ENCODE measurements at regions not wholly inside any gene's neighbourhood (a gene's known extent, or its start where the extent isn't known, plus 50 kb on each side); places are given as distances from the start of the nearest gene placed in this dataset.

GRCh38 chr12:93156086-93156716, 221.5 kb upstream of the NUDT4 start:
- no peaks in the 10 kb centered on the region for H4K20me1 ChIP-seq (ENCODE audit: insufficient read depth, low read length)
- H3K4me3 ChIP-seq (ENCODE audit: low read depth, low read length, poor library complexity, severe bottlenecking) = no peak overlapping the region
- no peaks in the 10 kb centered on the region for H3F3A ChIP-seq (ENCODE audit: insufficient read depth, low read length)
- no peak overlapping the region for H3K27ac ChIP-seq (ENCODE audit: low read depth, low read length, poor library complexity, severe bottlenecking)
- no peaks in the 10 kb centered on the region for H3K9me3 ChIP-seq (ENCODE audit: low read length)
- peaks cover 6% of the 10 kb centered on the region; the same call in 1 of the 2 replicates for H3K27me3 ChIP-seq (ENCODE audit: insufficient read depth, low read length)
- no peak for TF ChIP-seq EZH2 (IDR thresholded peaks at IDR 0.05; ENCODE audit: borderline replicate concordance, low read length)
- TF ChIP-seq CTCF (IDR thresholded peaks at IDR 0.05; ENCODE audit: low read length) = no peak
- H3K9me2 ChIP-seq (ENCODE audit: low read depth, low read length) = no peaks in the 10 kb centered on the region
- no peak overlapping the region for H2AFZ ChIP-seq (ENCODE audit: low read length)
- H3K9ac ChIP-seq (ENCODE audit: low read length) = no peak overlapping the region
- no peaks in the 10 kb centered on the region for H3K4me1 ChIP-seq (ENCODE audit: insufficient read depth, low read length, severe bottlenecking)
- no peaks in the 10 kb centered on the region for H3K79me2 ChIP-seq (ENCODE audit: insufficient read depth, low read length)
- H3K36me3 ChIP-seq (ENCODE audit: insufficient read depth, low read length) = no peaks in the 10 kb centered on the region
- no peak overlapping the region for H3K4me2 ChIP-seq (ENCODE audit: low read length)

GRCh38 chr12:93157279-93157678, 220.4 kb upstream of the NUDT4 start:
- no peaks in the 10 kb centered on the region for H3K36me3 ChIP-seq (ENCODE audit: insufficient read depth, low read length)
- no peak overlapping the region for H3K9ac ChIP-seq (ENCODE audit: low read length)
- TF ChIP-seq EZH2 (IDR thresholded peaks at IDR 0.05; ENCODE audit: borderline replicate concordance, low read length) (no peak), CTCF (IDR thresholded peaks at IDR 0.05; ENCODE audit: low read length) (no peak)
- H3K79me2 ChIP-seq (ENCODE audit: insufficient read depth, low read length) = no peaks in the 10 kb centered on the region
- H3K4me1 ChIP-seq (ENCODE audit: insufficient read depth, low read length, severe bottlenecking) = no peaks in the 10 kb centered on the region
- H2AFZ ChIP-seq (ENCODE audit: low read length) = no peak overlapping the region
- H3F3A ChIP-seq (ENCODE audit: insufficient read depth, low read length) = no peaks in the 10 kb centered on the region
- H3K4me3 ChIP-seq (ENCODE audit: low read depth, low read length, poor library complexity, severe bottlenecking) = no peak overlapping the region
- no peaks in the 10 kb centered on the region for H3K9me2 ChIP-seq (ENCODE audit: low read depth, low read length)
- H4K20me1 ChIP-seq (ENCODE audit: insufficient read depth, low read length) = no peaks in the 10 kb centered on the region
- H3K4me2 ChIP-seq (ENCODE audit: low read length) = no peak overlapping the region
- peaks cover 6% of the 10 kb centered on the region; the same call in 1 of the 2 replicates for H3K27me3 ChIP-seq (ENCODE audit: insufficient read depth, low read length)
- H3K9me3 ChIP-seq (ENCODE audit: low read length) = no peaks in the 10 kb centered on the region
- H3K27ac ChIP-seq (ENCODE audit: low read depth, low read length, poor library complexity, severe bottlenecking) = no peak overlapping the region

- Histone ChIP-seq H3K4me2 (ENCODE audit: low read length) (no peak overlapping the region), H3K27ac (ENCODE audit: low read depth, low read length, poor library complexity, severe bottlenecking) (no peak overlapping the region)
Measured at GRCh38 chr12:93158065-93158843, 219.5 kb upstream of the NUDT4 start.

More at GRCh38 chr12:93158065-93158843, 219.5 kb upstream of the NUDT4 start:
- Histone ChIP-seq H3K36me3 (ENCODE audit: insufficient read depth, low read length) (no peaks in the 10 kb centered on the region), H3K4me1 (ENCODE audit: insufficient read depth, low read length, severe bottlenecking) (no peaks in the 10 kb centered on the region), H3K27me3 (ENCODE audit: insufficient read depth, low read length) (peaks cover 6% of the 10 kb centered on the region; the same call in 1 of the 2 replicates), H3K79me2 (ENCODE audit: insufficient read depth, low read length) (no peaks in the 10 kb centered on the region), H3K9me3 (ENCODE audit: low read length) (no peaks in the 10 kb centered on the region), H3K4me3 (ENCODE audit: low read depth, low read length, poor library complexity, severe bottlenecking) (no peak overlapping the region), H3K9ac (ENCODE audit: low read length) (no peak overlapping the region), H4K20me1 (ENCODE audit: insufficient read depth, low read length) (no peaks in the 10 kb centered on the region), H2AFZ (ENCODE audit: low read length) (no peak overlapping the region), H3F3A (ENCODE audit: insufficient read depth, low read length) (no peaks in the 10 kb centered on the region), H3K9me2 (ENCODE audit: low read depth, low read length) (no peaks in the 10 kb centered on the region)
- TF ChIP-seq CTCF (IDR thresholded peaks at IDR 0.05; ENCODE audit: low read length) (no peak), EZH2 (IDR thresholded peaks at IDR 0.05; ENCODE audit: borderline replicate concordance, low read length) (no peak)
